ENCODE measurements at regions not wholly inside any gene's neighbourhood (a gene's known extent, or its start where the extent isn't known, plus 50 kb on each side); places are given as distances from the start of the nearest gene placed in this dataset.

DNA sequence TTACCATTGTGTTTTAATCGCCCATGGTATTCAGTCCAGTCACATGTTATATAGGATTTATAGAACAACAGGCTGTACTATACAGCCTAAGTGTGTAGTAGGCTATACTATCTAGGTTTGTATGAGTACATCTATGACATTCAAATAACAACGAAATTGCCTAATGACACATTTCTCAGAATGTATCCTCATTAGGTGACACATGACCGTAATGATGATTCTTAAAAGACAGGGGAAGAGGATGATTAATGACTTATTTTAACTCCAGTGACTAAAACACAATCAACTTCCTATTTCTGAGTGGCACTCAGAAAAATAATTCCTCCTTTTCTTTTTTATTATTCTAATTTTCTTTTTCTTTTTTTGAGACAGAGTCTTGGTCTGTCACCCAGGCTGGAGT is 63.0 kb upstream of the ACSL3 start:
- DNase-seq, result no peak

DNA sequence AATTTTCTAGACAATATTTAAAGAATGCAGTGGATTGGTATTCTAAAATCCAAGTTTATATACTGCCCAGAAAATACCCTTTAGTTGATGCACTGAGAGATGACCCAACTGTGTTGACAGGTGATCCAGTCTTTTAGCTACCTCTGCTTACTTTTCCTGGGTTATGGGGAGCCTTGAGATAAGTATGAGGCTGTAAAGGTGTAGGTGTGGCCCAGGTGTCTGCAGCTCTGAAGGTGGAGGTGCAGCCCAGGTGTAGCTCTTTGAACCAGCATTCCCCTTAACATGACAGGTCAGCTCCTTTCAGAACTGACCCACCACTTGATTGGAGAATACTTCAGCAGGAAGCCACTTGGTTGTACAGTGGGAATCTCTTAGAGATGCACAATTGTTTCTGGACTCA is 62.3 kb upstream of the ACSL3 start:
- no peak for DNase-seq

DNA sequence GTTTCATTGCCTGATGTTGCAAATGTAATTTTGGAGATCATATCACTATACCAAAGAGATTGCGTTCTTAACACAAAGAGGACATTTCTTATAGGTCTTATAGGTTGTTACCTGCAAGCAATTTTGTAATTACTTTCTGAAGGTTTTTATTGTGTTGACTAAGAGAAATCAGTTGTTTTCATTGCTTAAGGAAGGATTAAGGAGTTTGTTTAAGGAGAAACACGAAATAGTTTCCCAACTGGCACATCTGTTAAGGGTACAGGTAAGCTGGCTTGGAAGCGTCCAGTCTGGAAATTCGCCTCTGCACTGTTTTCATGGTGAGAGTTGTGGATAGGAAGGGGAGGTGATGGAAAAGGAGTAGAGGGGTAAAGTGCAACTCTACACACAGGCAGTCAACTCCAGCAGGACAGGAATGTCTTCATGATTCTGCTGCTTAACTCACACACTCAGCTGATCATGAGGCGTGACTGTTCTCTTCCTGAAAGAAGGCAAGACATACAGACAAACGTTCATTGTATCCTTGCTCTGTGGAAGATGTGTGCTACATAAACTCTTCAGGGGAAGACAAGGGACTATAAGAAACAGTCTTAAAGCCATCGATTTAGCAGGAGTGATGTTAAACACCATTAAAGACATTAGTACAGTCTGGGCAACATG is 61.4 kb upstream of the ACSL3 start:
- DNase-seq, result no peak

DNA sequence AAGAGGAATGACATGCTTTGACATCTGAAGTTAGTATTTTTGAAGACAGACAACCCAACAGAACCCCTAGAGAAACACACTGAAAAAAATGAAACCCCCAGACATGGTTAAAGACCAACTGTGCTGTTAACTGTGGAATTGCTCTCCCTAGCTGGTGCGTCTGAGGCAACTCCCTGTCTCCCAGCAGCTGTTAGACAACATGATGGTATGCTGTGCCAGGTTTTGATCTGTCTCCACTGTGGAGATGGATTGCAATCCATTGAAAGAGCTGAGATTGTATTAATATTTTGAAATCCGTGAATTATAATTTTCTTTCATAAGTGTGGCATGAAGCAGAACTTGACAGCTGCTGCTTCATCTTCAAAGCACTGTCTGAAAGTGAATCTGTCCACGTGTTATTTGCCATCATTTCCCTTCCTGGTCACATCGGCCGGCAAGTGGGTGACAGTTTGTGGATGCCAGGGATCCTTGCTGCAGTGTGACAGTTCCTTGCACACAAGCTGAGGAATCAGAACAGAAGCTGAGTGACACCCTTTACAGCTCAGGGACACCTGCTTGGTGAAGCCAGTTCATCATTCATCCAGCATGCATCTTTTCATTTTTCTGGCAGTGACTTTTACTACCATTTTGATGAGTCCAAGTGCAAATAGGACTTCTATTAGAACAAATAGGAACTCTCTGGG is 58.2 kb upstream of the ACSL3 start:
- DNase-seq, result no peak

DNA sequence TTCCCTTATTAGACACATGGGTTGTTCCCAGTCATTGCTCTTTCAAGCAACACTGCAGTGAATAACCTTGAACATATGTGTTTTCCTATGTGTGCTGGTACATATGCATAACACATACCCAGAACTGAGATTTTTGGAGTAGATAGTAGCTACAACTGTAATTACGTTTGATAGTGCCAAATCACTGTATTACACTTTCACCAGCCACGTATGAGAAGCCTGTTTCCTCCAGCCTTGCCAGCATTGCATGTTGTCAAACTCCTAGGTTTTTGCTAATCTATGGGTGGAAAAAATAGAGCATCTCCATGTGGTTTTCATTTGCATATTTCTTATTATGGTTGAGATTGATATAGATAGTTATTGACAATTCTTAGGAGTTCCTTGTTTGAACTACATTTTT is 56.5 kb upstream of the ACSL3 start:
- no peak for DNase-seq

DNA sequence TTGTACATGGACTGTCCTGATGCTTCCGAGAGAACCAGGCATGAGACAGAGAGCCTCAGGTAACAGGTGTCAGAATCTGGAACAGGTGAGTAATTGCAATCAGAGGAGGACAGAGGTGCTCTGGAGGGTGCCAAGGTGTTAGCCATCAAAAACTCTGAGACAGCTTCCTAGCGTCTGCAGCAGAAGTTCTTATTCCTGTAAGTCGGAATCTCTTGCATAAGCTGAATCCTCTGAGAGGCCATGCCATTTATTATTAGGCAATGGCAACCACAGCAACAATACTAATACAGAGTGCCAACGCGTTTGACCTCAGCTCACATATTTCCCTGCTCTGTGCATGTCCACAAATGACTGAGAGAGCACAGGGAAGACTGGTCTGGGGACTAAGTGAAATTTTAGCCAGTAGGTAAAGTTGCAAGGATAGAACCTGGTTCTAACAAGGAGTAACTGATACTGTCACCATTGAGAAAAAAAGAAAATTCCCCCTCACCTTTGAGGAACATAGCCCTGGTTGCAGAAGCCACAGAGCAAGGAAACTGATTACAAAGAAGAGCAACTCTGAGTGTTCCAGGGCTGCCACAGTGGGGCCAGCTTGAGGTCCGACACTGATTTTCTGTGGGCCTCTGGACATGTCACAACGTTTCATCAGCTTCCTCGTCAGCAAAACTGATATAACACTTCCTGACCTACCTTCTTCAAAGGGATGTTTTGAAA is 55.1 kb upstream of the ACSL3 start:
- no peak for DNase-seq

DNA sequence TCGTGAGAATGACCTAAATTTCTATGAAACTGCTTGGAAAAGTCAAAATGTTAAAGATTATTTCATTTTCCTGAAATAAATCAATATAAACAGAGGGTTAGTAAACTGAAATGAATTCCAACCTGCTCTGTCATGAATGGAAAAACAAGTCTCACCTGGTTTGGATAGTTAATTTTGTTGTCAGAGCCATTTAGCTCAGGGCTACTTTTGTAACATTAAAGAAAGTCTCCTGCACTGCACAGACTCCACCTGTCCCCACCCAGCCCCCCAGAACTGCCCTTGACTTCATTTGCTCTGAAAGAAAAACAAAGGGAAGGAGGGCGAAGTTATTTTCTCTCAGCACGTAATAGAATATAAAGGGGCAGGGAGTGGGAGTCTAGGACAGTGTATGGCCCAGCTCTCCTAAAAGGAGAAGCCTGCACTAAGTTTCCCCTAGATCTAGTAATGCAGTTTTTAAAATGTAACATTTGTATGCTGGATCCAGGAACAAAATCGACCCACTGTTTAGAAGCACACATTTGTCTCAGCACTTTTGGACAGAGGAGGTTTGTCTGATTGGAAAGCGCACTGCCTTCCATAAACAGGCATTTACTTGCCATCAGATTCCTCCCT is 54.2 kb upstream of the ACSL3 start:
- DNase-seq, result no peak

DNA sequence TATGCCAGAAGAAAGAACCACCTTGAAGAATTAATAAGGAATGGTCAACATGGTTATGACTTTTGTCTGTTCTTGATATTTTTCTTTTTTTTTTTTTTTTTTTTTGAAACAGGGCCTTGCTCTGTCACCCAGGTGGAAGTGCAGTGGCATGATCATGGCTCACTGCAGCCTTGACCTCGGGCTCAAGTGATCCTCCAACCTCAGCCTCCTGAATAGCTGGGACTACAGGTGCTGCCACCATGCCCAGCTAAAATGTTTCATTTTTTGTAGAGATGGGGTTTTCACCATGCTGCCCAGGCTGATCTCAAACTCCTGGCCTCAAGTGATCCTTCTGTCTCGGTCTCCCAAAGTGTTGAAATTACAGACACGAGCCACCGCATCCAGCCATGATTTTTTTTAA is 53.4 kb upstream of the ACSL3 start:
- no peak for DNase-seq

DNA sequence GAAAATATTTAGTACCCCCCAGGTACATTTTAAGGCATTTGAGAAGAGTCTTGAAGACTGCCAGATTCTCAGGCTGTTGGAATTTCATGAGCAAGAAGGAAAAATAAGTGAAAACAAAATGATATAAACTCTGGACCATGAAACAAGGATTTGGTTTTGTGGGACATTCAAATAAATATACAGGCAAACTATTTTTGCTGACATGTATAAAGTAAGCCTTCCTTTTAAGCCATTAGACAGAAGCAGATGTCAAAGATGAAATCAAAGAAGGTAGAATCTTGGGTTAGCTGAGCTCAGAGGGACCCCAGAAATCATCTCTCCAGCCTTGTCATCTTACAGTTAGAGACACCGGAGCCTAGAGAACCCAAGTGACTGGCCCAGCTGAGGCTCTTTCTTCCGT is 51.3 kb upstream of the ACSL3 start:
- DNase-seq, result no peak

DNA sequence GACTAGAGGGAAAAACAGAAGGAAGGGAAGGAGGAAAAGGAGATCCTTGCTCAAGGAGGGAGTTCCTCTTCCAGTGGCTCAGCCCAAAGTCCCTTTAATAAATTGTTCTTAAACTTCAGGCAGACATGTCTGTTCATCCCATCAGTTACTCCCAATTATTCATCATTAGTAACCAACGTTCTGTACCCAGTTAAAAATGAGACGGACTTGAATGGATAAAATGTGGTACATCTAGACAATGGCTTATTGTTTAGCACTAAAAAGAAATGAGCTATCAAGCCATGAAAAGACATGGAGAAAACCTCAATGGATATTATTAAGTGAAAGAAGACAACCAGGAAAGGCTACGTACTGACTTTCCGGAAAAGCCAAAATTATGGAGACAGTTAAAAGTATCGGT is 50.8 kb upstream of the ACSL3 start:
- DNase-seq, result no peak
